CD4-positive, alpha-beta memory T cell (primary cell): ENCODE measurements at regions not wholly inside any gene's neighbourhood (a gene's known extent, or its start where the extent isn't known, plus 50 kb on each side); places are given as distances from the start of the nearest gene placed in this dataset.

Source experiments
- CTCF ChIA-PET: fragments of 350-600 bp; sonication (Branson Sonifier 250); formaldehyde crosslinking; loops from one replicate; lab custom pipeline; 2021; ENCODE audit warnings: inconsistent platforms; ENCODE audit not compliant: partially characterized antibody; lab: Charles Lee
- POLR2A ChIA-PET: fragments of 350-600 bp; sonication (Branson Sonifier 250); formaldehyde crosslinking; loops from one replicate; lab custom pipeline; 2021; ENCODE audit not compliant: partially characterized antibody; lab: Charles Lee
- DNase-seq, 5 donors: peaks; one replicate each; pipeline versions ENCODE4 v3.0.0 to v3.0.0-alpha.2; 2020 to 2022; ENCODE audit warnings: mixed read lengths in 1 of 5
- H3K27ac ChIP-seq: one replicate; pipeline ENCODE4 v1.7.0; 2013; ENCODE audit warnings: low read depth, low read length
- H3K27me3 ChIP-seq: 2 replicates; pipeline ENCODE4 v1.7.0; 2013; ENCODE audit warnings: mild to moderate bottlenecking, low read length, moderate library complexity; ENCODE audit not compliant: insufficient read depth
- H3K36me3 ChIP-seq: 2 replicates; pipeline ENCODE4 v1.7.0; 2013; ENCODE audit warnings: mild to moderate bottlenecking, low read length, moderate library complexity; ENCODE audit not compliant: insufficient read depth
- H3K4me1 ChIP-seq: 2 replicates; pipeline ENCODE4 v1.7.0; 2013; ENCODE audit warnings: mild to moderate bottlenecking, low read length, moderate library complexity; ENCODE audit not compliant: insufficient read depth
- H3K4me3 ChIP-seq, 2 donors: one replicate each; pipeline ENCODE4 v1.7.0; 2013; ENCODE audit warnings: low read length in 2 of 2, mild to moderate bottlenecking in 1 of 2
- H3K9me3 ChIP-seq, 2 donors: one replicate each; pipeline ENCODE4 v1.7.0; 2013; ENCODE audit warnings: low read length in 2 of 2, control low read depth in 1 of 2; ENCODE audit not compliant: control insufficient read depth in 1 of 2
- H3K27ac Mint-ChIP-seq, 7 donors: one replicate each; pipeline ENCODE4 v1.8.0; 2020 to 2021; ENCODE audit warnings: mixed read lengths in 7 of 7, mild to moderate bottlenecking in 6 of 7, inconsistent platforms in 3 of 7, moderate library complexity in 3 of 7
- H3K27me3 Mint-ChIP-seq, 2 donors: one replicate each; pipeline ENCODE4 v1.8.0; 2020 to 2021; ENCODE audit warnings: mixed read lengths in 2 of 2
- H3K36me3 Mint-ChIP-seq, 2 donors: one replicate each; pipeline ENCODE4 v1.8.0; 2020 to 2021; ENCODE audit warnings: mixed read lengths in 2 of 2, inconsistent platforms in 1 of 2, mild to moderate bottlenecking in 1 of 2
- H3K4me1 Mint-ChIP-seq, 4 donors: one replicate each; pipeline ENCODE4 v1.8.0; 2020 to 2021; ENCODE audit warnings: mixed read lengths in 4 of 4, mild to moderate bottlenecking in 1 of 4
- H3K4me3 Mint-ChIP-seq, 8 donors: one replicate each; pipeline ENCODE4 v1.8.0; 2020 to 2021; ENCODE audit warnings: mixed read lengths in 8 of 8, mild to moderate bottlenecking in 7 of 8, moderate library complexity in 6 of 8, inconsistent platforms in 3 of 8
- H3K9me3 Mint-ChIP-seq, 8 donors: one replicate each; pipeline ENCODE4 v1.8.0; 2020 to 2021; ENCODE audit warnings: mixed read lengths in 8 of 8, mild to moderate bottlenecking in 5 of 8, inconsistent platforms in 3 of 8, moderate library complexity in 1 of 8
- intact Hi-C: fragments of 100-400 bp; cut with micrococcal nuclease; formaldehyde crosslinking; loops from one replicate; pipeline ENCODE4 v1.15.1; 2023

DNA sequence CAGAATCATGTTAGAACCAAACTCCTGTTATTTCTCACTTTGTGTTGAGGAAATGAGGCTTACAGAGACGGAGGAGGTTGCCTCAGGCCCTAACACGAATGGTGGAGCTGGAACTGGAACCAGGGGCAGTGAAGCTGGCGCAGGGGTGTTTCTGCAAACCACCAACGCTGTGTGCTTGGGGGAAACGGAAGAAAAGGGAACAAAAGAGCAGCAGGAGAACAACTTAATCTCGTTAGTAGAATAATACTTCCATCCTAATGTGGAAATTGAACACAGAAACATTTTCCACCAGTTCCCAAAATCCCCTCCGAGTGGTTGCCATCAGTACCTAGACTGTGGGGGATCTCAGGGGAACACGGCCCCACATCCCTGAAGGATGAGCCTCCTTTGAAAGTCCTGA lies 103.4 kb upstream of the FRMD1 start:
- POLR2A ChIA-PET = no interaction called here
- no peaks in the 10 kb centered on the region for H3K9me3 ChIP-seq
- peaks cover 0 to 3% (median 0%) of the 10 kb centered on the region in 8 donors for H3K9me3 Mint-ChIP-seq
- H3K27ac Mint-ChIP-seq = peak overlapping the region in 1 of 7 donors; percentile 9
- no peak overlapping the region for H3K4me3 Mint-ChIP-seq
- H3K27ac ChIP-seq = no peak overlapping the region
- intact Hi-C loops = no loop called here
- no peak overlapping the region for H3K4me3 ChIP-seq
- CTCF ChIA-PET = no interaction called here
- H3K4me1 ChIP-seq = no peaks in the 10 kb centered on the region
- no peaks in the 10 kb centered on the region for H3K27me3 ChIP-seq
- no peaks in the 10 kb centered on the region for H3K4me1 Mint-ChIP-seq
- peaks cover 0 to 5% of the 10 kb centered on the region in 2 donors for H3K27me3 Mint-ChIP-seq
- no peak for DNase-seq
- H3K36me3 Mint-ChIP-seq = no peaks in the 10 kb centered on the region
- H3K36me3 ChIP-seq = no peaks in the 10 kb centered on the region

DNA sequence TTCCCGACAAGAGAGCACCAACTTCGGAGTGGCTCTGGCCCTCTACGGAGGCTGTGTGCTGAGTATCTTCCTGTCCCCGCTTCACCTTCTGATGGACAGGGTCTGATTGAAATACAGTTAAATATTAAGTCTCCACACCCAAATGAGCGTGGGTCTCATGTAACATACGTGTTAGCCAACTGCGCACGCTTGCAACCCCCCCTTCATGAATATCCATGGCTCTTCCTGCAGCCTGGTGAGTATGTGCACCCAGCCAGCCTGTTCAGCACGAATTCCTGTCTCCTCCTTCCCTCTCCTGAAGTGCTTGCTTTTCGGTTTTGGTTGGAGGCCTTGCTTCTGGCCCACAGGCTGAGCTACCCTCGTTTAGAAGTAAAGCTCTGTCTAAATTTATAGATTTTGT lies 102.9 kb upstream of the FRMD1 start:
- no peak for DNase-seq
- peaks cover 0 to 5% of the 10 kb centered on the region in 2 donors for H3K27me3 Mint-ChIP-seq
- intact Hi-C loops = no loop called here

DNA sequence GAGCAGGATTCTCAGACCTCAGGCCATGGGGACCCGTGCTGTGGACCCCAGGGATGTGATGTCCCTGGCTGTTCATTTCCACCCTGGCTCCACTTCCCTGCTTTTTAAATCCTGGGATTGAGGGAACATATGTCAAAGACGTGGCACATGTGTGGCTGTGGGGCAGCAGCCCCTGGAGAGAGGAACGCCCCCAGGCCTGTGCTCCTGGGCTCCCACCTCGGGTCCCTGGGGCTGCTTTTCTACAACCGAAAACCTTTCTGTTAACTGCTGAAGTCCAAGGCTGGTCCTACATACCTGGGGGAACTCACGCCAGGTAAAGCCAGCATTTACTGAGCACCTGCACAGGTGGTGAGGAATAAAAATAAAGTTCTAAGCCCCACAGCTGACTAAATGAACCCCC lies 102.3 kb upstream of the FRMD1 start:
- no peak overlapping the region for H3K4me3 Mint-ChIP-seq
- H3K9me3 Mint-ChIP-seq = no peaks in the 10 kb centered on the region
- H3K36me3 Mint-ChIP-seq = no peaks in the 10 kb centered on the region
- no peak overlapping the region for H3K27ac ChIP-seq
- no peaks in the 10 kb centered on the region for H3K27me3 ChIP-seq
- no peaks in the 10 kb centered on the region for H3K36me3 ChIP-seq
- H3K4me1 ChIP-seq = no peaks in the 10 kb centered on the region
- ChIA-PET CTCF (interaction anchor here (1.4 kb wide), 1 partner anchor 13 kb away, joined by 4 read pairs; no protein-coding TSS in a partner anchor), POLR2A (no interaction called here)
- no peak overlapping the region for H3K4me3 ChIP-seq
- peaks cover 0 to 5% of the 10 kb centered on the region in 2 donors for H3K27me3 Mint-ChIP-seq
- no peaks in the 10 kb centered on the region for H3K9me3 ChIP-seq
- no peak for DNase-seq
- no peak overlapping the region for H3K27ac Mint-ChIP-seq
- intact Hi-C loops = no loop called here
- no peaks in the 10 kb centered on the region for H3K4me1 Mint-ChIP-seq

More for the DNA sequence above, 102.9 kb upstream of the FRMD1 start:
- H3K36me3 Mint-ChIP-seq = no peaks in the 10 kb centered on the region
- peak overlapping the region in 1 of 7 donors; percentile 9 for H3K27ac Mint-ChIP-seq
- Histone ChIP-seq H3K4me1 (no peaks in the 10 kb centered on the region), H3K4me3 (no peak overlapping the region), H3K9me3 (no peaks in the 10 kb centered on the region), H3K27ac (no peak overlapping the region), H3K27me3 (no peaks in the 10 kb centered on the region), H3K36me3 (no peaks in the 10 kb centered on the region)
- no peaks in the 10 kb centered on the region for H3K9me3 Mint-ChIP-seq
- ChIA-PET POLR2A (no interaction called here), CTCF (no interaction called here)
- H3K4me3 Mint-ChIP-seq = no peak overlapping the region
- no peaks in the 10 kb centered on the region for H3K4me1 Mint-ChIP-seq

DNA sequence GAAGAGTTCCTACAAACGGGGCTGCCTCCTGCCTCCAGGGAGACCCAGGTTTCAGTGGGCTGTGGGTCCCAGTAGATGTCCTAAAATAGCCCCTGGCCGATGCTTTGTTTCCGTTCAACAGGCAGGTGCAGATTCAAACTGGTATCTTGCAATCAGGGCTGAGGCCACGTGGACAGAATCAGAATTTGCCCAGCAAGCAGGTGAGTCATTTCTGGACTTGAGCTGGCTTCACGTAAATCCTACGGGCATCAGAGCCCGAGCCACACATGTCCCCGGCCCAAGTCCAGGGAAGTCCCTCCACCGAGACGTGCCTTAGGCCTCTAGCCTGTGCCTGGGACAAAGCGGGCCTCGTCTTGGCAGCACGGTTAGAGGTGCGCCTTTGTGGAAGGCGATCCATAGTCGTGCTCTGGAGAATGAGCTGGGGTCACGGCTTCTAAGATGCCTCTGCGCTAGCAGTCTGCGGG lies 101.6 kb upstream of the FRMD1 start:
- no peaks in the 10 kb centered on the region for H3K4me1 ChIP-seq
- Mint-ChIP-seq H3K4me3 (no peak overlapping the region), H3K4me1 (no peaks in the 10 kb centered on the region), H3K36me3 (no peaks in the 10 kb centered on the region), H3K27me3 (peaks cover 0 to 5% of the 10 kb centered on the region in 2 donors), H3K9me3 (no peaks in the 10 kb centered on the region), H3K27ac (no peak overlapping the region)
- intact Hi-C loops = no loop called here
- ChIA-PET POLR2A (no interaction called here), CTCF (interaction anchor here (1.4 kb wide), 1 partner anchor 13 kb away, joined by 4 read pairs; no protein-coding TSS in a partner anchor)
- no peak overlapping the region for H3K27ac ChIP-seq
- no peak for DNase-seq
- H3K9me3 ChIP-seq = no peaks in the 10 kb centered on the region
- no peaks in the 10 kb centered on the region for H3K27me3 ChIP-seq
- H3K4me3 ChIP-seq = no peak overlapping the region
- no peaks in the 10 kb centered on the region for H3K36me3 ChIP-seq

DNA sequence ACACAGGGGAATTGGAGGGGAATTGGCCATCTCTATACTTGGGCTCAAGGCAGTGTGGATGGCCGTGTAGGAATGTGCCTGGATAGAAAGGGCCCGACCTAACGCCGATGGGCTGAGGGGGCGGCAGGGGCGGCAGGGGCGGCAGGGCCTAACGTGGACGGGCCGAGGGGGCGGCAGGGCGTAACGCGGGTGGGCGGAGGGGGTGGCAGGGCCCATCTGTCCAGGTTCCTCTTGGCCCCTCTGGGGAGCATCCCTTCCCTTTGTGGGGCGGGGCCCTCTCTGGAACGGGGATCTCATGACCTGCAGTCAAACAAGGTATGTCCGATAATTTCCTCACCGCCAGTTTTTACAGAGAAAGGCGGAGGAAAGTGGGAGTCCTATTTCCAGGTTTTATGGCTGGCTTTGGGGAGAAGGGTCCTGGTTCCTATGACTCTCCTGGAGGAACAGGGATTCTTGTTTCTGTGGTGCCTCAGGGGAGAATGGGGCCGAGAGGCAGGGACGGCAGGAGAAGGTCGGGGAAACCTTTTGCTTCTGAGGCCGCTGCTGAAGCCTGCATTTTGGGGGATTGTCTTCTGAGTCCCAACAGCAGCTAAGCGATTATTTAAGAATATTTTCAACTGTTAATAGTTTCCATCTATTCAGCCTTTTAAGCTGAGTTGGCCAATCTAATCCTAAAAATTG lies 100.8 kb upstream of the FRMD1 start:
- POLR2A ChIA-PET = no interaction called here
- CTCF ChIA-PET = interaction anchor here (1.4 kb wide), 1 partner anchor 12 kb away, joined by 4 read pairs; no protein-coding TSS in a partner anchor
- H3K4me3 ChIP-seq = no peak overlapping the region
- DNase-seq = no peak
- no peaks in the 10 kb centered on the region for H3K9me3 Mint-ChIP-seq
- intact Hi-C loops = no loop called here
- H3K4me3 Mint-ChIP-seq = no peak overlapping the region
- H3K27me3 ChIP-seq = no peaks in the 10 kb centered on the region
- no peaks in the 10 kb centered on the region for H3K9me3 ChIP-seq
- H3K27ac Mint-ChIP-seq = no peak overlapping the region
- peaks cover 0 to 5% of the 10 kb centered on the region in 2 donors for H3K27me3 Mint-ChIP-seq
- H3K27ac ChIP-seq = no peak overlapping the region
- H3K36me3 ChIP-seq = no peaks in the 10 kb centered on the region
- no peaks in the 10 kb centered on the region for H3K36me3 Mint-ChIP-seq
- no peaks in the 10 kb centered on the region for H3K4me1 ChIP-seq
- H3K4me1 Mint-ChIP-seq = no peaks in the 10 kb centered on the region

DNA sequence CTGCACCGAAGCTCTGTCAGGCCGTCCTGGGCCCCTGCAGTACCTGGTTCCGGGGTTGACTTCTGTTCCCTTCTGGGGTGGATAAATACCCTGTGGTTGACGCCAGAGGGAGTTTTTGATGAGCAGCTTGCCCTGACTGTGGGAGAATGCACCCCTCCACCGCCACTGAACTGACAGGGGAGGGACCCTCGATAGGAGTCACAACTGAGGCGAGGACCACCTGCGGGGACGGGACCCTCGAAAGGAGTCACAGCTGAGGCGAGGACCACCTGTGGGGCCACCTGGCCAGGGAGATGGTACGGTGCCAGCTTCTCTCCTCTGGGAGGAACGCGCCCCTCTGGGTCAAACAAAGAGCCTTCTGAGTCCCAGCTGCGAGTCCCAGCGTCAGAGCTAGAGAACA lies 100.1 kb upstream of the FRMD1 start:
- no peak overlapping the region for H3K27ac ChIP-seq
- Mint-ChIP-seq H3K4me3 (no peak overlapping the region), H3K36me3 (no peaks in the 10 kb centered on the region), H3K4me1 (no peaks in the 10 kb centered on the region), H3K9me3 (no peaks in the 10 kb centered on the region), H3K27ac (no peak overlapping the region), H3K27me3 (peaks cover 4 to 5% of the 10 kb centered on the region in 2 donors)
- no peaks in the 10 kb centered on the region for H3K27me3 ChIP-seq
- POLR2A ChIA-PET = no interaction called here
- H3K36me3 ChIP-seq = no peaks in the 10 kb centered on the region
- no peaks in the 10 kb centered on the region for H3K9me3 ChIP-seq
- DNase-seq = no peak
- CTCF ChIA-PET = no interaction called here
- no peaks in the 10 kb centered on the region for H3K4me1 ChIP-seq
- intact Hi-C loops = no loop called here
- H3K4me3 ChIP-seq = no peak overlapping the region

DNA sequence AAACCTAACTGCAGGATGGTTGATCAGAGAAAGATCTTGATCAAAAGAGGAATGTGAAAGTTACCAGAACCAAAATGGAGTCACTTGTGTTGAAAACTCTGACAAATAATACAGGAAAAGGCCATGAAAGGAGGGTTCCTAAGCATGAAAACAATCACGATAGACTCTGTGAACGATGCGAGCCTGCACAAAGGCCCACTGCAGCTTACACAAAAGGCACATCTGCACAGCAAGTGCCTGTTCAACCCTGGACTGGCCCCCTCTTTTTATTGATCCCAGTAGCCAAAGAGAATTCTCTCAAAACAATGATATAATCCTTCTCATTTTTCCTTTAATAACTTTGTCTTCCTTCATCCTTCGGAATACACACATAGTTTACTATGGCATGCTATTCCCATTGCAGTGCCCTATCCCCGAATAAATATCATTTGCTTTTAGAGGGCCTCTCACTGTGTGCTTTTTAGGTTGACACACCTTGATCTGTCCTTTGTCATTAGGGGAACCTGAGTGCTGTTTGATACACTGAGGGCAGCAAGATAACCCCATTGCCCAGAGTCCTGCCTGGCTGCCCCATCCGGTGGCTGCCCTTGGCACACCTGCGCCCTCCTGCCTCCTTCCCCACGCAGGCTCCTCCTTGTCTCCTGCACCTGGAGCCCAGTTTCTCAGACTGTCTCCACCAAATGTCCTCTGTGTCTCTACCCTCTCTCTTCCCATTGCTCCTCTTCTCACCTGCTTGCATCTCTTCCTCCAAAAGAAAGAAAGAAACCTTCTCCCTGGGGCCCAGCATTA lies 98.3 kb upstream of the FRMD1 start:
- Histone ChIP-seq H3K9me3 (no peaks in the 10 kb centered on the region), H3K4me1 (no peaks in the 10 kb centered on the region), H3K27me3 (no peaks in the 10 kb centered on the region), H3K36me3 (no peaks in the 10 kb centered on the region), H3K4me3 (no peak overlapping the region), H3K27ac (no peak overlapping the region)
- H3K9me3 Mint-ChIP-seq = no peaks in the 10 kb centered on the region
- peaks cover 5 to 6% of the 10 kb centered on the region in 2 donors for H3K27me3 Mint-ChIP-seq
- no peaks in the 10 kb centered on the region for H3K4me1 Mint-ChIP-seq
- no peak overlapping the region for H3K27ac Mint-ChIP-seq
- ChIA-PET POLR2A (no interaction called here), CTCF (no interaction called here)
- no peaks in the 10 kb centered on the region for H3K36me3 Mint-ChIP-seq
- DNase-seq = no peak
- intact Hi-C loops = no loop called here
- H3K4me3 Mint-ChIP-seq = no peak overlapping the region
